ENCODE measurements at regions not wholly inside any gene's neighbourhood (a gene's known extent, or its start where the extent isn't known, plus 50 kb on each side); places are given as distances from the start of the nearest gene placed in this dataset.

DNA sequence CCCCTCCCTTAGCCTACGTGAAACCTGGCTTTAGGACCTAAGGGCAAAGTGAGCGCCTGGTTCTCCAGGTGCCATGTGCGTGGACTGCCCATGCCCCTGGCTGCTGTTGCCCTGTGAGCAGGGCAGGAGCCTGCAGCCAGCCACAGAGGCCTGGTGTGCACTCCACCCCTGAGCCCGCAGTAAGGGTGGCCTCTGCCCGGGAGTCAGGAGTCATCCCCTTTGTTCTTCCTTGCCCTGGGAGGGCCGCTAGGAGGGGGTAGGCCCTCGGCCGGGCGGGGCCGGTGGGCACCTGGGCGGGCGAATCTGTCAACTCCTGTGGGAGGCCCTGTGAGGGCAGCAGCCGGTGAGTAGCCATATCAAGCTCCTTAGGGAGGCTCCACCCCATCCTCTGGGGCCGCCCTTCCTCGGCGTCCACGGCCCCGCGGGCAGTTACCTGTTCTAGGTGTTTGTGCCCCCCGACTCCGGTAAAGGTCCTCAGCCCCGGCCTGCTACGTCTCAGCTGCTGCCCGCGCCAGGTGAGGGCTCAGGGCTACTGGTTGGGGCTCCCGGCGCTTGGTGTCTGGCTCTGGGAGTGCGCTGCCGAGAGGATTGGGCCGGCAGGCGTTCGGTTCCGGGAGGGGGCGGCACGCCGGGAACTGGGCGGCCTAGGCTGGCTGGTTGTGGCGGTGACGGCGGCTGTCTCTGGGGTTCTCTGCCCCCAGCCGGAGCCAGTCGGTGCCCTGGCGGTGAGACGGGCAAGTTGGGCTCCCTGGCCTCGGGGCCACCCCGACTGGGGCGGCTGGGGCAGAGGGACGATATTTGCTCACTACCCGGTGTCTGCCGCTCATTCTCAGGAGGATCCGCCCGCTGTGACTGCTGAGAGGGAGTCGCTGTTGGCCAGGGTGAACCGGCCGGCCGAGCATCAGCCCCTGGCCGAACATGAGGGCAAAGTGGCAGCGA is 1060.2 kb downstream of the TECRL start:
- no peak for TF ChIP-seq POLR2A (IDR thresholded peaks at IDR 0.05)
- TF ChIP-seq, protein P1, sequence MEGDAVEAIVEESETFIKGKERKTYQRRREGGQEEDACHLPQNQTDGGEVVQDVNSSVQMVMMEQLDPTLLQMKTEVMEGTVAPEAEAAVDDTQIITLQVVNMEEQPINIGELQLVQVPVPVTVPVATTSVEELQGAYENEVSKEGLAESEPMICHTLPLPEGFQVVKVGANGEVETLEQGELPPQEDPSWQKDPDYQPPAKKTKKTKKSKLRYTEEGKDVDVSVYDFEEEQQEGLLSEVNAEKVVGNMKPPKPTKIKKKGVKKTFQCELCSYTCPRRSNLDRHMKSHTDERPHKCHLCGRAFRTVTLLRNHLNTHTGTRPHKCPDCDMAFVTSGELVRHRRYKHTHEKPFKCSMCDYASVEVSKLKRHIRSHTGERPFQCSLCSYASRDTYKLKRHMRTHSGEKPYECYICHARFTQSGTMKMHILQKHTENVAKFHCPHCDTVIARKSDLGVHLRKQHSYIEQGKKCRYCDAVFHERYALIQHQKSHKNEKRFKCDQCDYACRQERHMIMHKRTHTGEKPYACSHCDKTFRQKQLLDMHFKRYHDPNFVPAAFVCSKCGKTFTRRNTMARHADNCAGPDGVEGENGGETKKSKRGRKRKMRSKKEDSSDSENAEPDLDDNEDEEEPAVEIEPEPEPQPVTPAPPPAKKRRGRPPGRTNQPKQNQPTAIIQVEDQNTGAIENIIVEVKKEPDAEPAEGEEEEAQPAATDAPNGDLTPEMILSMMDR (IDR thresholded peaks at IDR 0.05): no peak

Measured in esophagus squamous epithelium (tissue), 4 donors.